HCT116 (cell line): ENCODE measurements at regions not wholly inside any gene's neighbourhood (a gene's known extent, or its start where the extent isn't known, plus 50 kb on each side); places are given as distances from the start of the nearest gene placed in this dataset.

Experiments
- ATAC-seq: fragments of 200-7000 bp; cut with Tn5 transposase; 2 replicates; pipeline ENCODE4 v1.9.1; 2020; ENCODE audit warnings: mild to moderate bottlenecking, moderate library complexity
- BruUV-seq: library from RNA; stranded (reverse); fragments of 400-500 nt; replicated peaks from 2 replicates; lab custom pipeline; 2021; lab: Mats Ljungman, UMichigan
- CTCF ChIA-PET: fragments of 300-600 bp; sonication (Branson Sonifier 250); formaldehyde crosslinking; loops from one replicate; lab custom pipeline; 2021; ENCODE audit warnings: antibody characterized with exemption; lab: Charles Lee
- POLR2A ChIA-PET: fragments of 300-600, 350-600 bp; sonication (Branson Sonifier 250); formaldehyde crosslinking; loops from one replicate; lab custom pipeline; 2021; ENCODE audit warnings: antibody characterized with exemption; lab: Charles Lee
- RAD21 ChIA-PET, 2 experiments: fragments of 300-600 bp; sonication (Branson Sonifier 250); formaldehyde crosslinking; loops; one replicate each; lab custom pipeline; 2023; ENCODE audit warnings: low total read pairs in 2 of 2; ENCODE audit not compliant: uncharacterized antibody in 2 of 2, unreplicated experiment in 2 of 2, low non-redundant PET in 1 of 2; lab: Charles Lee
- DNase-seq: peaks from one replicate; pipeline ENCODE4 v3.0.0-alpha.2; 2010; ENCODE audit warnings: low read depth, low spot score
- H2AFZ ChIP-seq: fragments of 200-600 bp; shearing (Covaris generic), sonication (generic); 2 replicates; pipeline ENCODE4 v1.6.1; 2017; ENCODE audit warnings: low read depth, mixed run types, mixed read lengths, antibody characterized with exemption, low read length; ENCODE audit not compliant: poor library complexity, severe bottlenecking
- H3K27ac ChIP-seq: 2 replicates; pipeline ENCODE4 v1.5.1; 2012; ENCODE audit warnings: low read depth, low read length
- H3K27me3 ChIP-seq: fragments of 200-600 bp; sonication (generic); 2 replicates; pipeline ENCODE4 v1.6.1; 2016; ENCODE audit warnings: mixed run types, low read length, mixed read lengths; ENCODE audit not compliant: insufficient read depth
- H3K36me3 ChIP-seq, 2 experiments: fragments of 200-500 bp in 1 of 2; fragments of 200-600 bp in 1 of 2; sonication (Bioruptor generic) in 1 of 2; sonication (generic) in 1 of 2; 2 replicates each; pipeline versions ENCODE4 v1.5.1 to v1.6.1; 2014 to 2016; ENCODE audit warnings: low read length in 2 of 2, inconsistent platforms in 1 of 2, mixed read lengths in 1 of 2, mixed run types in 1 of 2; ENCODE audit not compliant: insufficient read depth in 2 of 2, control insufficient read depth in 1 of 2
- H3K4me1 ChIP-seq, 2 experiments: fragments of 200-600 bp in 1 of 2; sonication (generic) in 1 of 2; 2 replicates each; pipeline versions ENCODE4 v1.5.1 to v1.6.1; 2012 to 2017; ENCODE audit warnings: low read length in 2 of 2, inconsistent platforms in 1 of 2, mild to moderate bottlenecking in 1 of 2, mixed read lengths in 1 of 2, mixed run types in 1 of 2, moderate library complexity in 1 of 2; ENCODE audit not compliant: insufficient read depth in 2 of 2, control insufficient read depth in 1 of 2
- H3K4me2 ChIP-seq: fragments of 200-600 bp; sonication (generic); 2 replicates; pipeline ENCODE4 v1.6.1; 2017; ENCODE audit warnings: mixed run types, low read length, mixed read lengths
- H3K4me3 ChIP-seq, 2 experiments: fragments of 200-600 bp in 1 of 2; sonication (generic) in 1 of 2; replicated peaks in 1 of 2; 2 replicates each; pipeline ENCODE4 v1.5.1; 2011 to 2016; ENCODE audit warnings: low read length in 2 of 2, control low read depth in 1 of 2, low read depth in 1 of 2, mild to moderate bottlenecking in 1 of 2, mixed read lengths in 1 of 2, mixed run types in 1 of 2
- H3K79me2 ChIP-seq: fragments of 200-600 bp; sonication (generic); 2 replicates; pipeline ENCODE4 v1.6.1; 2017; ENCODE audit warnings: mild to moderate bottlenecking, mixed run types, low read length, moderate library complexity, mixed read lengths; ENCODE audit not compliant: insufficient read depth
- H3K9ac ChIP-seq: fragments of 200-600 bp; sonication (generic); 2 replicates; pipeline ENCODE4 v1.6.1; 2016; ENCODE audit warnings: low read length, mixed read lengths
- H3K9me2 ChIP-seq: fragments of 200-600 bp; sonication (generic), shearing (Covaris generic); 2 replicates; pipeline ENCODE4 v1.6.1; 2017; ENCODE audit warnings: mixed run types, mild to moderate bottlenecking, moderate library complexity; ENCODE audit not compliant: insufficient read depth
- H3K9me3 ChIP-seq, 2 experiments: fragments of 200-500 bp in 1 of 2; fragments of 200-600 bp in 1 of 2; sonication (Bioruptor generic) in 1 of 2; sonication (generic) in 1 of 2; 2 replicates each; pipeline ENCODE4 v1.6.1; 2014 to 2017; ENCODE audit warnings: low read length in 2 of 2, mixed read lengths in 2 of 2, inconsistent platforms in 1 of 2, low read depth in 1 of 2, mild to moderate bottlenecking in 1 of 2, mixed run types in 1 of 2, moderate library complexity in 1 of 2; ENCODE audit not compliant: control insufficient read depth in 1 of 2, insufficient read depth in 1 of 2
- H4K20me1 ChIP-seq: fragments of 200-600 bp; sonication (generic), shearing (Covaris generic); 2 replicates; pipeline ENCODE4 v1.6.1; 2017; ENCODE audit warnings: mixed run types, mild to moderate bottlenecking, moderate library complexity; ENCODE audit not compliant: insufficient read depth
- ATF3 ChIP-seq: IDR thresholded peaks from 2 replicates; pipeline ENCODE4 v1.6.1; 2012
- CEBPB ChIP-seq: IDR thresholded peaks from 2 replicates; pipeline ENCODE4 v1.6.1; 2012; ENCODE audit warnings: low read depth
- CTCF ChIP-seq, 3 experiments: fragments of 200-600 bp in 1 of 3; sonication (generic) in 1 of 3; IDR thresholded peaks in 2 of 3; conservative IDR thresholded peaks in 1 of 3; 2 replicates each; pipeline ENCODE4 v1.5.1; 2012 to 2017; ENCODE audit warnings: low read depth in 2 of 3, low read length in 2 of 3, antibody characterized with exemption in 1 of 3, borderline replicate concordance in 1 of 3, control low read depth in 1 of 3, mild to moderate bottlenecking in 1 of 3, mixed read lengths in 1 of 3, mixed run types in 1 of 3, moderate library complexity in 1 of 3; ENCODE audit not compliant: insufficient read depth in 1 of 3
- EGR1 ChIP-seq: IDR thresholded peaks from 2 replicates; pipeline ENCODE4 v1.6.1; 2012; ENCODE audit warnings: low read depth
- EZH2phosphoT487 ChIP-seq: fragments of 200-600 bp; IDR thresholded peaks from 2 replicates; pipeline ENCODE4 v1.6.1; 2018; ENCODE audit warnings: antibody characterized with exemption, borderline replicate concordance
- FOSL1 ChIP-seq: IDR thresholded peaks from 2 replicates; pipeline ENCODE4 v1.6.1; 2012; ENCODE audit warnings: low read depth
- POLR2AphosphoS5 ChIP-seq: IDR thresholded peaks from 2 replicates; pipeline ENCODE4 v1.6.1; 2011; ENCODE audit warnings: mild to moderate bottlenecking, low read depth, low read length, moderate library complexity
- REST ChIP-seq: IDR thresholded peaks from 2 replicates; pipeline ENCODE4 v1.6.1; 2012; ENCODE audit warnings: low read depth
- SRF ChIP-seq: IDR thresholded peaks from 2 replicates; pipeline ENCODE4 v1.6.1; 2012; ENCODE audit warnings: low read depth
- TCF7L2 ChIP-seq: IDR thresholded peaks from 2 replicates; pipeline ENCODE4 v1.7.0; 2011; ENCODE audit warnings: borderline replicate concordance, inconsistent platforms; ENCODE audit not compliant: insufficient read depth, insufficient read length; ENCODE audit errors: extremely low read depth
- ZBTB33 ChIP-seq: IDR thresholded peaks from 2 replicates; pipeline ENCODE4 v1.6.1; 2011; ENCODE audit warnings: mild to moderate bottlenecking, low read length, moderate library complexity; ENCODE audit not compliant: insufficient replicate concordance; ENCODE audit errors: extremely low read depth
- ZNF274 ChIP-seq: fragments of 200-500 bp; sonication (Bioruptor generic); IDR thresholded peaks from 2 replicates; pipeline ENCODE4 v1.6.1; 2014; ENCODE audit warnings: mild to moderate bottlenecking, low read depth, low read length, inconsistent platforms
- intact Hi-C: fragments of 100-400 bp; cut with micrococcal nuclease; formaldehyde crosslinking; loops from 2 replicates; pipeline ENCODE4 v1.10.0; 2022

- TF ChIP-seq EZH2phosphoT487 (no peak), CEBPB (no peak), ATF3 (no peak), SRF (no peak), CTCF (IDR thresholded peaks at IDR 0.05 in 2 of 3, conservative IDR thresholded peaks at IDR 0.05 in 1 of 3; ENCODE audit: borderline replicate concordance in 1 of 3, insufficient read depth in 1 of 3, low read depth in 2 of 3, low read length in 2 of 3) (no peak), FOSL1 (no peak), TCF7L2 (no peak)
- TF ChIP-seq, all 23 proteins: peak for 0
Observed at GRCh38 chr6:95670011-95670463, 92.7 kb downstream of the MANEA start (continued).

- H2AFZ ChIP-seq: no peak overlapping the region
- no peak overlapping the region for H3K4me3 ChIP-seq
- no peak overlapping the region for H3K4me2 ChIP-seq
- CTCF ChIA-PET: no interaction called here
- H3K27ac ChIP-seq: no peak overlapping the region
- H3K27me3 ChIP-seq: no peaks in the 10 kb centered on the region
- DNase-seq (no peak), ATAC-seq (no peak)
- no peaks in the 10 kb centered on the region for H3K4me1 ChIP-seq
- H3K9me2 ChIP-seq: no peaks in the 10 kb centered on the region
- no peaks in the 10 kb centered on the region for H3K9me3 ChIP-seq
- POLR2A ChIA-PET: no interaction called here
- BruUV-seq: no TSS peak
- H3K79me2 ChIP-seq: no peaks in the 10 kb centered on the region
- no peaks in the 10 kb centered on the region for H3K36me3 ChIP-seq
- no peak overlapping the region for H3K9ac ChIP-seq
- no peaks in the 10 kb centered on the region for H4K20me1 ChIP-seq
- intact Hi-C loops: no loop called here
- RAD21 ChIA-PET: no interaction called here
- no peak for TF ChIP-seq ZNF274
- no peak for TF ChIP-seq REST
- TF ChIP-seq EGR1: no peak
- TF ChIP-seq TCF7L2: no peak
- no peak for TF ChIP-seq CTCF (IDR thresholded peaks at IDR 0.05 in 2 of 3, conservative IDR thresholded peaks at IDR 0.05 in 1 of 3; ENCODE audit: borderline replicate concordance in 1 of 3, insufficient read depth in 1 of 3, low read depth in 2 of 3, low read length in 2 of 3)
- TF ChIP-seq POLR2AphosphoS5: no peak
- TF ChIP-seq ZBTB33: no peak
Observed at GRCh38 chr6:95676011-95676628, 98.8 kb downstream of the MANEA start.
